Kidney epithelial cell (primary cell): ENCODE measurements at regions not wholly inside any gene's neighbourhood (a gene's known extent, or its start where the extent isn't known, plus 50 kb on each side); places are given as distances from the start of the nearest gene placed in this dataset.

Experiments
- DNase-seq: peaks from one replicate; pipeline ENCODE4 v3.0.0-alpha.2; 2010; ENCODE audit warnings: low read depth
- H3K27me3 ChIP-seq: 2 replicates; pipeline ENCODE4 v1.6.0; 2011; ENCODE audit warnings: low read length; ENCODE audit not compliant: control insufficient read depth, insufficient read depth
- H3K36me3 ChIP-seq: 2 replicates; pipeline ENCODE4 v1.5.1; 2011; ENCODE audit warnings: low read length; ENCODE audit not compliant: control insufficient read depth, insufficient read depth
- H3K4me3 ChIP-seq: 2 replicates; pipeline ENCODE4 v1.5.1; 2011; ENCODE audit warnings: low read depth, mild to moderate bottlenecking, control low read depth, low read length
- TF ChIP-seq, protein P1 (sequence below): IDR thresholded peaks from 2 replicates; pipeline ENCODE4 v1.5.1; 2011; ENCODE audit warnings: mild to moderate bottlenecking, moderate library complexity, low read length, control low read depth, inconsistent platforms; ENCODE audit not compliant: insufficient read depth, poor library complexity, severe bottlenecking

- no peaks in the 10 kb centered on the region for H3K27me3 ChIP-seq
- no peak for DNase-seq
- H3K36me3 ChIP-seq, result no peaks in the 10 kb centered on the region
Observed at GRCh38 chr5:2187156-2187555, 304.4 kb upstream of the IRX4 start.

DNA sequence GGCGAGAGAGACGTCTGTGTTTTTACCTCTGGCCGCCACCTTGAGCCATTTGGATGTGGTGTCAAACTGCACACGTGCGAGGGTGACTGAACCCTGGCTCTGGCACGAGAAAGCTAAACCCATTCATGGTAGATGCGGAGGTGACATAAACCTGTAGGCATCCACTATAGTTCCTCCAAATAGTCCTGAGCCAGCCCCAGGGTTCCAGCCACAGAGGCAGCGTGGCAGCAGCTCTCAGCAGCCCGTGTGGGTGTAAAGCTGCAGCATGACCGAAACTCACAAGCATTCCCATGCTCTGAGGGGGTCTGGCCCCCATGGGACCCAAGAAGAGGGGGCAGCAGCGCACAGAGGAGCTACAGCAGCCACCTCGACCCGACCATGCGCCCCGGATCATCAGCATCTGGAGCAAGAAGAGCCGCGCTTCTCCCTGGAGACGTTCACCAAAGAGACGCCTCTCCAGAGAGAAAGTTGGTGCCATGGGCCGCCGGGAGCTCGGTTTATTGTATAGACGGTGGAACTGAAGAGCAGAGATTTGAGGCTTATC is 303.8 kb upstream of the IRX4 start:
- H3K36me3 ChIP-seq, result no peaks in the 10 kb centered on the region
- H3K4me3 ChIP-seq, result no peak overlapping the region
- H3K27me3 ChIP-seq, result no peaks in the 10 kb centered on the region
- TF ChIP-seq, protein P1, sequence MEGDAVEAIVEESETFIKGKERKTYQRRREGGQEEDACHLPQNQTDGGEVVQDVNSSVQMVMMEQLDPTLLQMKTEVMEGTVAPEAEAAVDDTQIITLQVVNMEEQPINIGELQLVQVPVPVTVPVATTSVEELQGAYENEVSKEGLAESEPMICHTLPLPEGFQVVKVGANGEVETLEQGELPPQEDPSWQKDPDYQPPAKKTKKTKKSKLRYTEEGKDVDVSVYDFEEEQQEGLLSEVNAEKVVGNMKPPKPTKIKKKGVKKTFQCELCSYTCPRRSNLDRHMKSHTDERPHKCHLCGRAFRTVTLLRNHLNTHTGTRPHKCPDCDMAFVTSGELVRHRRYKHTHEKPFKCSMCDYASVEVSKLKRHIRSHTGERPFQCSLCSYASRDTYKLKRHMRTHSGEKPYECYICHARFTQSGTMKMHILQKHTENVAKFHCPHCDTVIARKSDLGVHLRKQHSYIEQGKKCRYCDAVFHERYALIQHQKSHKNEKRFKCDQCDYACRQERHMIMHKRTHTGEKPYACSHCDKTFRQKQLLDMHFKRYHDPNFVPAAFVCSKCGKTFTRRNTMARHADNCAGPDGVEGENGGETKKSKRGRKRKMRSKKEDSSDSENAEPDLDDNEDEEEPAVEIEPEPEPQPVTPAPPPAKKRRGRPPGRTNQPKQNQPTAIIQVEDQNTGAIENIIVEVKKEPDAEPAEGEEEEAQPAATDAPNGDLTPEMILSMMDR, result no peak
- no peak for DNase-seq

More at GRCh38 chr5:2187156-2187555, 304.4 kb upstream of the IRX4 start:
- no peak overlapping the region for H3K4me3 ChIP-seq
- TF ChIP-seq, protein P1, result no peak

DNA sequence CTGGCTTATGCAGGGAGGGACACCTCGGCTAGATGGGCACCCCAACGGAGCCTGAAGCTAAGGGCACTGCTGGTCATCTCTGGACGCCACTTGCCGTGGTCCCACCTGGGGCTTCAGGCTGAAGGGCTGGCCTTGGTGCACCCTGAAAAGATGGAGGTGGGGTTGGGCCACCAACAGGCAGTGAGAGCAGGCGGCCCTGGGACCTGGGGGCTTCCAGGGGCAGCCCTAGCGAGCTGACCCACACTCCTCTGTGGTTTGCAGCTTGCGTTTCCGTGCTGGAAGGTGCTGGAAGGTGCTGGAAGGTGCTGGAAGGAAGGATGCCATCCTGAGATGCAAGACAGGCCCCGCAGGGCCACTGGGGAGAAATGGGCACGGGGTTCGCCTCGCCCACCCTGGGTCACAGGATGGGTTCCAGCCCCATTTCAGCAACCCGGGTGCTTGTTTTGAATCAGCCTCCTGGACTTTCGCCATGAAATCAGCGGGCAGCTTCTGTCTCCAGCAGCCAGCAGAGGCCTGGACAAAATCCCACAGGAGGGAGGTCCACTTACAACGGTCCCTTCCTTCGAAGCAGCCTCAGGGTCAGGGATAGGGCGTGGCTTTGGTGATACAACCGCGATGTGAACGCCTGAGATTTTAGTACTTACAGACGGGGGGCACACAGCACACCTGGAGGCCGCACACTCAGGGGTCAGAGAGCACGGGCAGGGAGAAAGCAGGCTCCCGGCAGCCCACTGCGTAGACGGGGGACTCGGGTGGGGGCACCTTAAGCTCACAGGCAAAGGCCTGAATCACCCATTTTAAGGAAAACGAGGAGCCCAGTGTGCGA is 303.1 kb upstream of the IRX4 start:
- no peak for DNase-seq
- no peaks in the 10 kb centered on the region for H3K36me3 ChIP-seq
- no peaks in the 10 kb centered on the region for H3K27me3 ChIP-seq
- TF ChIP-seq, protein P1, result no peak
- H3K4me3 ChIP-seq, result no peak overlapping the region

GRCh38 chr5:2184563-2185540 is 302.1 kb upstream of the IRX4 start:
- H3K4me3 ChIP-seq, result no peak overlapping the region
- H3K27me3 ChIP-seq, result no peaks in the 10 kb centered on the region
- H3K36me3 ChIP-seq, result no peaks in the 10 kb centered on the region
- DNase-seq, result no peak
- TF ChIP-seq, protein P1, result no peak

DNA sequence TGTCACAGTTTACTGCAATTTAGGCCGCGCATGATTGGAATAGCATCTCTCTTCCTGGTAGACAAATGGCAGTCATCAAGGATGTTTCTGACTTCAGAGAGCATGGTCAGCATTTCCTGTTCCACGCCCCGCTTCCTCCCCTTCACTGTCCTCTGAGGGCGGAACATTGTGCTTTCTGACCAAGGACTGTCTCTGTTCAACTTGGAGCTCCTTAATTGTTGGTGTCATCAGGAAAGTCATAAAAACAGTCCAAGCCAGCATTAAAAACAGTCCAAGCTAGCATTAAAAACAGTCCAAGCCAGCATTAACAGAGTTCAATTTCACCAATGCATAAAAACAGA is 301.3 kb upstream of the IRX4 start:
- no peak overlapping the region for H3K4me3 ChIP-seq
- no peaks in the 10 kb centered on the region for H3K27me3 ChIP-seq
- TF ChIP-seq, protein P1, result no peak
- DNase-seq, result no peak
- no peaks in the 10 kb centered on the region for H3K36me3 ChIP-seq
